ENCODE measurements at regions not wholly inside any gene's neighbourhood (a gene's known extent, or its start where the extent isn't known, plus 50 kb on each side); places are given as distances from the start of the nearest gene placed in this dataset.

- no peak for ATAC-seq
- 86% methylated on average over 2 of the region's 3 CpGs for WGBS (ENCODE audit: insufficient coverage)
- intact Hi-C loops (cut with micrococcal nuclease), result no loop called here
These were observed 531.2 kb upstream of the ZNF608 start for GRCh38 chr5:125277494-125278154.

GRCh38 chr5:125278711-125279110, 532.3 kb upstream of the ZNF608 start:
- H3K36me3 ChIP-seq (ENCODE audit: control insufficient read depth, insufficient read depth, low read length), result no peaks in the 10 kb centered on the region
- DNase-seq (no peak), ATAC-seq (no peak)
- H3K4me3 ChIP-seq (ENCODE audit: low read length), result no peak overlapping the region
- no peaks in the 10 kb centered on the region for H3K9me3 Mint-ChIP-seq
- no peak overlapping the region for H3K4me3 Mint-ChIP-seq
- no peaks in the 10 kb centered on the region for H3K4me1 Mint-ChIP-seq
- no peaks in the 10 kb centered on the region for H3K9me3 ChIP-seq (ENCODE audit: control insufficient read depth, insufficient read depth, low read length)
- no CpG with 5 or more reads among the region's 2 CpGs for WGBS (ENCODE audit: insufficient coverage)
- no peak overlapping the region for H3K27ac Mint-ChIP-seq
- no peaks in the 10 kb centered on the region for H3K4me1 ChIP-seq (ENCODE audit: control insufficient read depth, insufficient read depth, low read length)
- peaks cover 0 to 2% of the 10 kb centered on the region in 2 donors for H3K27me3 Mint-ChIP-seq (ENCODE audit: low read depth in 2 of 2)
- no peaks in the 10 kb centered on the region for H3K27me3 ChIP-seq (ENCODE audit: control insufficient read depth, insufficient read depth, low read length)
- H3K27ac ChIP-seq (ENCODE audit: low read length), result no peak overlapping the region
- H3K36me3 Mint-ChIP-seq, result no peaks in the 10 kb centered on the region
- TF ChIP-seq, protein P1, sequence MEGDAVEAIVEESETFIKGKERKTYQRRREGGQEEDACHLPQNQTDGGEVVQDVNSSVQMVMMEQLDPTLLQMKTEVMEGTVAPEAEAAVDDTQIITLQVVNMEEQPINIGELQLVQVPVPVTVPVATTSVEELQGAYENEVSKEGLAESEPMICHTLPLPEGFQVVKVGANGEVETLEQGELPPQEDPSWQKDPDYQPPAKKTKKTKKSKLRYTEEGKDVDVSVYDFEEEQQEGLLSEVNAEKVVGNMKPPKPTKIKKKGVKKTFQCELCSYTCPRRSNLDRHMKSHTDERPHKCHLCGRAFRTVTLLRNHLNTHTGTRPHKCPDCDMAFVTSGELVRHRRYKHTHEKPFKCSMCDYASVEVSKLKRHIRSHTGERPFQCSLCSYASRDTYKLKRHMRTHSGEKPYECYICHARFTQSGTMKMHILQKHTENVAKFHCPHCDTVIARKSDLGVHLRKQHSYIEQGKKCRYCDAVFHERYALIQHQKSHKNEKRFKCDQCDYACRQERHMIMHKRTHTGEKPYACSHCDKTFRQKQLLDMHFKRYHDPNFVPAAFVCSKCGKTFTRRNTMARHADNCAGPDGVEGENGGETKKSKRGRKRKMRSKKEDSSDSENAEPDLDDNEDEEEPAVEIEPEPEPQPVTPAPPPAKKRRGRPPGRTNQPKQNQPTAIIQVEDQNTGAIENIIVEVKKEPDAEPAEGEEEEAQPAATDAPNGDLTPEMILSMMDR (IDR thresholded peaks at IDR 0.05), result no peak
- intact Hi-C loops (cut with micrococcal nuclease), result no loop called here

More at GRCh38 chr5:125277494-125278154, 531.2 kb upstream of the ZNF608 start:
- Mint-ChIP-seq H3K9me3 (no peaks in the 10 kb centered on the region), H3K4me3 (no peak overlapping the region), H3K4me1 (no peaks in the 10 kb centered on the region), H3K27ac (no peak overlapping the region), H3K36me3 (no peaks in the 10 kb centered on the region), H3K27me3 (ENCODE audit: low read depth in 2 of 2) (peaks cover 6 to 9% of the 10 kb centered on the region in 2 donors)
- Histone ChIP-seq H3K4me3 (ENCODE audit: low read length) (no peak overlapping the region), H3K4me1 (ENCODE audit: control insufficient read depth, insufficient read depth, low read length) (no peaks in the 10 kb centered on the region), H3K27me3 (ENCODE audit: control insufficient read depth, insufficient read depth, low read length) (no peaks in the 10 kb centered on the region), H3K9me3 (ENCODE audit: control insufficient read depth, insufficient read depth, low read length) (no peaks in the 10 kb centered on the region), H3K36me3 (ENCODE audit: control insufficient read depth, insufficient read depth, low read length) (no peaks in the 10 kb centered on the region), H3K27ac (ENCODE audit: low read length) (no peak overlapping the region)
- TF ChIP-seq, protein P1 (IDR thresholded peaks at IDR 0.05), result no peak
- DNase-seq, result no peak

- Mint-ChIP-seq H3K27ac (no peak overlapping the region), H3K9me3 (no peaks in the 10 kb centered on the region), H3K36me3 (no peaks in the 10 kb centered on the region), H3K4me3 (no peak overlapping the region), H3K27me3 (ENCODE audit: low read depth in 2 of 2) (no peaks in the 10 kb centered on the region), H3K4me1 (no peaks in the 10 kb centered on the region)
- DNase-seq, result no peak
- no peaks in the 10 kb centered on the region for H3K4me1 ChIP-seq (ENCODE audit: control insufficient read depth, insufficient read depth, low read length)
- TF ChIP-seq, protein P1 (IDR thresholded peaks at IDR 0.05), result no peak
- no peaks in the 10 kb centered on the region for H3K36me3 ChIP-seq (ENCODE audit: control insufficient read depth, insufficient read depth, low read length)
- H3K27me3 ChIP-seq (ENCODE audit: control insufficient read depth, insufficient read depth, low read length), result no peaks in the 10 kb centered on the region
- intact Hi-C loops (cut with micrococcal nuclease), result no loop called here
- no peak overlapping the region for H3K4me3 ChIP-seq (ENCODE audit: low read length)
- H3K27ac ChIP-seq (ENCODE audit: low read length), result no peak overlapping the region
- no peaks in the 10 kb centered on the region for H3K9me3 ChIP-seq (ENCODE audit: control insufficient read depth, insufficient read depth, low read length)
- ATAC-seq, result no peak
These were observed 535.2 kb upstream of the ZNF608 start for GRCh38 chr5:125281667-125282066.

DNA sequence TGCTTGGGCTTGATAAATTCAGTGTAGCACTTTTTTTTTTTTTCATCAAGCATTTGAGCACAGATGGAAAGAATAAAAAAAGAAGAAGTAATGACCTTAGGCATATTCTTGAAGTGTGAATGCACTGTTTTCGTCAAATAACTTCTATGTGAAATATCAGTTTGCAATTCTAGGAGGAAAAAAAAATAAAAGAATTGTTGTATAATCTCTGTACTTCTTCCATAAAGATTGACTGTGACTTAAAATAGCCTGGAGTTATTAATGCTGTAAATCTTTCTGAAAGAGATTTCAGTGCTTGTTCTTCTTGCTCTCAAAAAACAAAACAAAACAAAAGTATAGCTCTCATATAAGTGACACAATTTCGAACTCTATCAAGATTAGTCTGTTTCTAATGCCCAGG, 536.9 kb upstream of the ZNF608 start:
- H3K4me3 Mint-ChIP-seq, result no peak overlapping the region
- Histone ChIP-seq H3K27me3 (ENCODE audit: control insufficient read depth, insufficient read depth, low read length) (no peaks in the 10 kb centered on the region), H3K9me3 (ENCODE audit: control insufficient read depth, insufficient read depth, low read length) (no peaks in the 10 kb centered on the region), H3K4me1 (ENCODE audit: control insufficient read depth, insufficient read depth, low read length) (no peaks in the 10 kb centered on the region), H3K36me3 (ENCODE audit: control insufficient read depth, insufficient read depth, low read length) (no peaks in the 10 kb centered on the region), H3K27ac (ENCODE audit: low read length) (no peak overlapping the region), H3K4me3 (ENCODE audit: low read length) (no peak overlapping the region)
- no peaks in the 10 kb centered on the region for H3K27me3 Mint-ChIP-seq (ENCODE audit: low read depth in 2 of 2)
- WGBS (ENCODE audit: insufficient coverage), result 91% methylated on average over 1 of the region's 2 CpGs
- TF ChIP-seq, protein P1 (IDR thresholded peaks at IDR 0.05), result no peak
- no peaks in the 10 kb centered on the region for H3K36me3 Mint-ChIP-seq
- H3K27ac Mint-ChIP-seq, result no peak overlapping the region
- no peaks in the 10 kb centered on the region for H3K9me3 Mint-ChIP-seq
- intact Hi-C loops (cut with micrococcal nuclease), result no loop called here
- no peaks in the 10 kb centered on the region for H3K4me1 Mint-ChIP-seq
- DNase-seq (no peak), ATAC-seq (no peak)

Measured in natural killer cell (primary cell).